ENCODE measurements at regions not wholly inside any gene's neighbourhood (a gene's known extent, or its start where the extent isn't known, plus 50 kb on each side); places are given as distances from the start of the nearest gene placed in this dataset.
A peak's percentile ranks its signal among the peaks of the same experiment; 100 is the strongest.
"Not testable (repeated sequence)": the region's sequence is repeated elsewhere in the genome, so short reads cannot be mapped to it uniquely, and the experiment has no call there.

- no peak for DNase-seq
Observed at GRCh38 chr11:13782390-13783075, 114.1 kb downstream of the FAR1 start.

GRCh38 chr11:13784441-13784840 lies 116.0 kb downstream of the FAR1 start:
- no peak for DNase-seq

DNA sequence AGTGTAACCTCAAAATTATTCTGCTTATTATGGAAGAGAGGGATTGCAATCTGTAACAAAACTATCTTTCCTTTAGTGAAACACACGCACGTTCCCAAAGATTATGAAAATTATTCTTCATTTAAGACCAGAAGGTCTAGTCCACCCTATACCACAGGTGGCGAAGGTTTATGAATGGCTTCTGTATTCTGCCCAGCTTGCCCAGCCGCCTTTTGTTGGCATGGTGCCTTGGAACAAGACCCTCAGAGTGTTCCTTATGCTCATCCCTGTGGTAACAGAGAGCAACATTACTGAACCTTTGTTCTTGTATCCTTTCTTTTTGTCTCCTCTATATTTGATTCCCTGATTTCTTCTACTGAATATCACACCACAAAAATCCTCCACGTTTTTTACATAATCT lies 116.4 kb downstream of the FAR1 start:
- DNase-seq, result no peak

- no peak for DNase-seq
Observed at GRCh38 chr11:13786688-13787087, 118.2 kb downstream of the FAR1 start.

DNA sequence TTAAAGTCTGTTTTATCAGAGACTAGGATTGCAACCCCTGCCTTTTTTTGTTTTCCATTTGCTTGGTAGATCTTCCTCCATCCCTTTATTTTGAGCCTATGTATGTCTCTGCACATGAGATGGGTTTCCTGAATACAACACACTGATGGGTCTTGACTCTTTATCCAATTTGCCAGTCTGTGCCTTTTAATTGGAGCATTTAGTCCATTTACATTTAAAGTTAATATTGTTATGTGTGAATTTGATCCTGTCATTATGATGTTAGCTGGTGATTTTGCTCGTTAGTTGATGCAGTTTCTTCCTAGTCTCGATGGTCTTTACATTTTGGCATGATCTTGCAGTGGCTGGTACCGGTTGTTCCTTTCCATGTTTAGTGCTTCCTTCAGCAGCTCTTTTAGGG lies 129.1 kb downstream of the FAR1 start:
- DNase-seq, result not testable (repeated sequence)

DNA sequence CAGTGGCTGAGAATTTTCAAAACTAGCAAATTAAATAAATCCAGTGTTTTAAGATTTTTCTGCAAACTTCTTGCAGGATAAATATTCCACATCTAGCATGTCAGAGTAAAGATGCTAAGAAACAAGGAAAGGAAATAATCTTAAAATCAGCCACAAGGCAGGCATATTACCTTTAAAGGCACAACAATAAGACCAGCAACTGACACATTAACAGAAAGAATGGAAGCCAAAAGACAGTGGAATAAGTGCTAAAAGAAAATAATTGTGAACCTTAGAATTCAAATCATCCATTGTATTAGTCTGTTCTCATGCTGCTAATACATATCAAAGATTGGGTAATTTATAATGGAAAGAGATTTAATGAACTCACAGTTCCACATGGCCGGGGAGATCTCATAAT lies 132.4 kb downstream of the FAR1 start:
- DNase-seq, result no peak

DNA sequence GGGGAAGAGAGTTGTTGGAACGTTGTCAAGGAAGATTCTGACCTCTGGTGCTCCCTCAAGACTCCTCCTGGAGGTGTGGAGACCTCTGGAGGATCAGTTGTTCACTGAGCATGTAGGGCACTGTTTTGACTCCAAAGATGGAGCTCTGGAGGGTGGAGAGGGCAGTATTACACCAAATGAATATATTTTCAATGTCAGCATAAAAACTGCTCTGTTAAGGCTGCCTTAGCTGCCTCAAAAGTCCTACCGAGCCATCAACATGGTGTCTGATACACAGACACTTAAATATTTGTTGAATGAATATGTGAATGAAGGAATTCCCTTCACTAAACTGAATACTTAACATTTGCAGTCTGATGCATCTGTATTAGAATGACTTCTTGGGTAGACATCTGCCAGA lies 144.2 kb upstream of the SPON1 start:
- DNase-seq, result no peak

- no peak for DNase-seq
Observed at GRCh38 chr11:13826505-13827278, 135.8 kb upstream of the SPON1 start.

DNA sequence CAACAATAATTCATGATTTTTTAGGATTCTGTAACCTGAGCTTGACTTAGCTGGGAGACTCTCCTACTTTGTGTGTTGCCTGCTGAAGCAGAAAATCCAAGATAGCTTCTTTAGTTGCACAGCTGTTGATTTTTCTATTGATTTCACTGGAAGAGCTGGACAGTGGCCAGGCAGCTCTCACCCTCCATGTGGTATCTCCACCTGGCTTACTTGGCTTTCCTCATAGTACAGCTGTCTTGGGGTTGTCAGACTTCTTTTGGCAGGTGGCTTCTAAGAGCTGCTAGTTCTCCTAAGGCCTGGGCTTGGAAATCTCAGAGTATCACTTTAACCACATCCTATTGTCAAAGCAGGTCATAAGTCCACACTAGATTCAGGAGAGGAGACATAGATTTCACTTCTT lies 130.8 kb upstream of the SPON1 start:
- peak; percentile 50 for DNase-seq

DNA sequence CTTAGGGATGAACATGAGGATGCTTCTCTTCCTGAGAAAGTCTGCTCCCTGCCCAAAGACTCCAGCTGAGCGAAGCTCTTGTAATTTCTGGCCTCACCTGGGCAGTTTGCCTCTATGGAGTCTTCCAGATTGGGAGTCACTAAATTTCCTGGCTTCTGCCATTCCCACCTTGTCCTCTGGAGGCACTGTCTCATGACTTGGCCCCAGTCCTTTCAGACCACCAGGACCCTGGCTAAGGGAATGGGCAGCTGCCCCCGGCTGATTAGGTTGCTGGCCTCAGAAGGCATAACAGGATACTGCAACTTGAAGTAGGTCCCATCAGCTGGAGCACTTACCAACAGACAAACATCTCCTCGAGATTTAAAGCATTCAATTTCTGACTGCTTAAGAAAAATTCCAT lies 128.1 kb upstream of the SPON1 start:
- no peak for DNase-seq

- DNase-seq, result no peak
Observed at GRCh38 chr11:13836666-13837065, 125.9 kb upstream of the SPON1 start.

- no peak for DNase-seq
Observed at GRCh38 chr11:13837286-13837685, 125.2 kb upstream of the SPON1 start.

- DNase-seq, result no peak
Observed at GRCh38 chr11:13841393-13841792, 121.1 kb upstream of the SPON1 start.

DNA sequence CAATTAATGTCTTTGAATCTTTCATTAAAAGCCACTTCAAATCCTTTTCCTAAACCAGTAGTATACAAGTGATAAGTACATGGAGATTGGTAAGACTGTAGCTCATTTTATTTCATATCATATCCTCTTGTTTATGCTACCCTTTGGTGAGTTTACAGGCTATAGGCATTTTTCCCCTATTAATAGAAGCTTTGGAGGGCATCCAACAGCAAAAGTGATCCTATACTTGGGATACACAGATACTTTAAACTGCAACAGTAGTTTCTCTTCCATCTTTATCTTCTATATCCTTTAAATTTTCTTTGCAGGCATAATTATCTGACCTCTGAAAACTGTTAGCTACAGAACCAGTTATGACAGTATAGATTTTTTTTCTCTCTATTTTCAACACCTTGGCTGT lies 114.5 kb upstream of the SPON1 start:
- no peak for DNase-seq

DNA sequence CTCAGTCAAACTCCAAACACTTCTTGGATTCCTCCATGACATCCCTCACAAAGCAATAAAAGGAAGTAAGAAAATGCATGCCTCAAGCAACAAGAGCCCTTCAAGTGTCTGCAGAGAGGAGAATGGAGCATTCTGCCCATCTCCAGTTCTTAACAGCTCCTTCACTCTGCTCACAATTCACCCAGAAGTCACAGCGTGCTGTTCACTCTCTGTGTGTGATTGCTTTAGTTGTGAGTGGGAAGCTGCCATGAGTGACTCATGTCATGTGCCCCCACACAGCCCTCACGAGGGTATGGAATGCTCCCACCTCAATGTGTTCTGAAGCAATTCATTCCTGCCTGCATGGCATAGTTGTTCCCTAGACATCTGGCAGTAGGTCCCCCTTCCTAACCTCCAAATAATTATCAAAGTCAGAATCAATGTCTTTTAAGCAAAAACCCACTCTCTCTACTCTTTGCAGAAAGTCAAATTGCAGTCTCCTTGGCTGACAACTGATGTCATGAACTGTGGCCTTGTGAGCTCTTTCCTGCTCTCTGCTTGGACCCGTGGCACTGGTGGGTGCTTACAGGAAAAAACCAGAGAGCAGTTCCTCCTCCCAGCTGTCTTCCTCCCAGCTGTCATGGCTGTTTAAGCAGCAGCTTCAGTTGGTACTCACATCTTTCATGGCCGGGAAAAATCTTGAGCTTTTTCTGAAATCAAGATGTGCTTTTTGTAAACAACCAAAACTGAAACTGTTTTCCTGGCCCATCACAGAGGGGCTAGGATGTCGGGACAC lies 112.1 kb upstream of the SPON1 start:
- no peak for DNase-seq

DNA sequence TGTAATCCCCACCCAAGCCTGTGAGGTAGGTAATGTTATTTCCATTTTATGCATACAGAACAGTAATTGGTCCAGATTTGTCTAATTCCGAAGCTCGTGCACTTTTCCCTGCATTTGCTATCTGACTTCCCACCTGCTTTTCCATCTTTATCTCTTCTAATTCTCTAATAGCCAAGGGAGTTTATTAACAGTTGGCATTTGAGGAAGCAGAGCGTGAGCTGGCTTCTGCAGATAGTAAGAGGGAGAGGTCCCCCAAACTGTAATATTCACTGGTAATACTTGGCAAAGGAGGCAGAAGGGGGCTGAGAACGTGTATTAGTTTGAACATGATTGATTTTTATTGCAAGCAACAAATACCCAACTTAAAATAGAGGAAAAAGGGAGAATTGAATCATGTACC lies 110.8 kb upstream of the SPON1 start:
- no peak for DNase-seq

DNA sequence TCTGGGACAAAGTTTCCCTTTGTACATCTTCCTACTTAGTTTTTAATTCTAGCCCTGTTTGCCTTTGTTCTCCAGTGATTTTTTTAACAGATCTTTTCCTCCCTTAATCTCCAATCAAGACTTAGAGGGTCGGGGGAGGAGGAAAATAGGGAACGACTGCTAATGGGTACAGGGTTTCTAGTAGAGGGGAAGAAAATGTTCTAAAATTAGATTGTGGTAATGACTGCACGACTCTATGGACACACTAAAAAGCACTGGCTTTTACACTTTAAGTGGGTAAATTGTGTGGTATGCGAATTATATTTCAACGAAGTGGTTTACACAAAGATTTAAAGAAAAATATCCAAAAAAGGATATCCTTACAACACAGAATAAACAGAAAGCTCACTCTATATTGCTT lies 110.0 kb upstream of the SPON1 start:
- DNase-seq, result no peak

DNA sequence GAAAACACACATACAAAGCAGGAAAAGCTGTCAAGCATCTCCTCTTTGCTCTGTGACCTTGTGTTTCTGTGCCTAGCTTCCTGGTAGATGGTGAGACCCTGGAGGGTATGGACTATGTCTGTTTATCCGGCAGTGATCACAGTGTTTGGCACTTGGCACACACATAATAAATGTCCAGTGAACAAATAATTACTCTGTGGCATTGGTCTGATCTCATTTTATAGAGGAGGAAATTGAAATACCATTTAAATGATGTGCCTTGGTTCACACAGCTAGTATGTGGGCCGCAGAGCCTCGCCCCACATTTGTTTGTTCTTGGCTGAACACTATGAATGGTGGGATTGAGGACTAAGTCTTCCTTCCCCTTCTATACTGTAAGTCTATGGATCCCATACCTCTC lies 104.7 kb upstream of the SPON1 start:
- no peak for DNase-seq

DNA sequence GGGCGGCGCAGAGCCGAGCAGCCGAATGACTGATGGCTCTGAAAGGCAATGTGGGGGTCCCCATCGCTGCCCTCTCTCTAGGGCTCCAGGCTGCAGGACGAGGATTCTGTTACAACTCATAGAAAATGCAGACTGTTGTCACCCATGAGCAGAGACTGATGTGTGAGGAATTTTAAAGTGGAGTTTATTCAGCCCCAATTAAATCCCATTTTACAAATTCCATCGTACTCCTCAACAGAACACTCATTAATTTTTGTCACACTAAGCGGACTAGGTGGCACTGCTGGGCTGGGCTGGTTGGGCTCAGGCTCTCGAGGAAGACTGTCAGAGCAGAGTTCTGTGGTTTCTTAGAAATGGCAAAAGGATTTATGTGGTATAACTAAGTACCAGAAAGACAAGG lies 102.6 kb upstream of the SPON1 start:
- DNase-seq, result no peak

DNA sequence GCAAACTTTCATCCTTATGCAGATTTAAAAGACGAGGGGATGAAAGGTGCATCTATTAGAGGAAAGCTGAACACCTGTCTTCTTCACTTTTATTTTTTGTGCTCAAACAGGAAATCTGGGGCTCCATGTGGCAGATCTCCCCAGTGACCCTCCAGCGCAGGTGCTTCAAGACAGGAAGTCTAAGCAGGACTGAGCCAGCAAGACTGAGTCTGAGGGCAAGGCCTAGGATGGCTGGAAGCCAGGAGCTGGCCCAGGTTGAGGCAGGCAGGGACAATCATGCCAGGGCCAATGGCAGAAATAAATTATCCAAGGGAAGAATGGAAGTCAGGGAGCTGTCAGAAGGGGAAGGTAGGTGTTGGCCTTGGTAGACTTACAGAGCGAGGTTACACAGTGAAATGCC lies 101.1 kb upstream of the SPON1 start:
- no peak for DNase-seq

DNA sequence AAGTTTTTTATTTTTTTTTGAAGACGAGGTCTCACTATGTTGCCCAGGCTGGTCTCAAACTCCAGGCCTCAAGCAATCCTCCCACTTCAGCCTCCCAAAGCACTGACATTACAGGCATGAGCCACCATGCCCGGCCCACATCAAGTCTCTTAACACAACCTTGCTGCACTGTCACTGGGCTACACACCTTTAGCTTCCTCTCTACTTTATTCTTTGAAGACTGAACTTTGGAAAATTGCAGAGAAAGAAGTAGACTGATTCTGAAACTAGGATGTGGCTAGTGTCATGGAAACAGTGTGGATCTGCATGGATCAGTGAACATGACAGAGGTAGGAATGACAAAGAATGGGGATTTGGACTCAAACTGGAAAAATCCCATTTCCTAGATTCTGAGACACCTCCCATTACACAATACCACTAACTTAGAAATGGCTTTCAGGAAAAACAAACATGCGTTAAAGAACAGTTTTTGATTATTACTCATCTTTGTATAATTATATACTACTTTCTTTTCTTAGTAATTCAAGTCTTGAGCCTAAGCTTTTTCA lies 99.6 kb upstream of the SPON1 start:
- no peak for DNase-seq

DNA sequence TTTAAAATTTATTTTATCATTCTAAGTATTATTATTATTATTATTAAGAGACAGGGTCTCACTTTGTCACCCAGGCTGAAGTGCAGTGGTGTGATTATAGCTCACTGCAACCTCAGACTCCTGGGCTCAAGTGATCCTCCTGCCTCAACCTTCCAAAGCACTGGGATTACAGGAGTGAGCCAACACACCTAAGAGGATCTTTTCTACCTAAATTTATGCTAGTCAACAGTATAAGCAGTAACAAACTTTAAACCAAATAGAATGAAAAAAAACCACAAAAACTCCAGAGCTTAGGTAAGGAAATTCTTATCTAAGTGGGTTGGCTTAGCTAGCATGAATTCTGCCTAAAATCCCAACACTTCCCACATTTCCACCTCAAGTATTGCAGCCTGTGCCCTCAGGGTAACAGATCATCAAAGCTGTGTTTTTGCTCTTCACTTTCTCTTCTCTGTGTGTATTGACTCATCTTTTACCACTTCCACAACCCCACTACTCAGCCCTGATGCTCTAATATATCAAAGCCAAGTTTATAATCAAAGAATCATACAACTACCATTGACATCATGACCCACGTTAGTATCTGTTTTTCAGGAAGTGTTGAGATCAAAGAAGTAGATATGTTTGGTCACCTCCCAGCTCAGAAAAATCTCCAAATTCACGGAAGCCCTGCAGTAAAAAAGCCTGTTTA lies 93.7 kb upstream of the SPON1 start:
- DNase-seq, result no peak

DNA sequence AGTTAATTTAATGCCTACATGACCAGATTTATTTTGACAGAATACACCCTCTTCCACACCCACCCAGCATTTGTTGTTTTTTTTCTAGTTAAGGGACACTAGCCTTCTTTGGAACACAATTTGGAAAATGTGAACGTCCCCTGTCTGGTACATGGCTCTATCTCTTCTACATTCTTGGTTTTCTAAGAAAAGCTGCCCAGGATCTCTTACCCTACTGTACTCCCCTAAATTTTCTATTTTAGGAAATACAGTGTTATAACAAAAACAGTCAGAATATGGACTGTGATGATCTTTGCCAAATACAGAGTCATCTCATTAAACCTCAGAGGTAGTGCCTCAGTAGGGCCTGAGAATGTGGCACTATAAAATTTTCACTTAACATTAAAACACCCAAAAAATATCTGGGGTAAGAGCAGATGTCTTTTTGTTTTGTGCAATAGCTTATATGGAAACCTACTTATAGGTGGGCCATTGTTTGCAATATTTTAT lies 93.1 kb upstream of the SPON1 start:
- no peak for DNase-seq
